HepG2 (cell line): ENCODE measurements at regions not wholly inside any gene's neighbourhood (a gene's known extent, or its start where the extent isn't known, plus 50 kb on each side); places are given as distances from the start of the nearest gene placed in this dataset.

Experiments used
- ATF6 ChIP-seq: sonication (generic); formaldehyde crosslinking; conservative IDR thresholded peaks from 2 replicates; pipeline ENCODE4 v1.4.0; 2020; ENCODE audit warnings: missing genetic modification reagents
- CCAR2 ChIP-seq: fragments of 200-400 bp; formaldehyde crosslinking; optimal IDR thresholded peaks from 2 replicates; pipeline ENCODE3; 2018; ENCODE audit warnings: low read depth, mild to moderate bottlenecking, low read length, moderate library complexity
- CREB1 ChIP-seq, 2 experiments: fragments of 450-650 bp in 1 of 2; IDR thresholded peaks; 2 replicates each; pipeline ENCODE4 v1.6.1; 2016 to 2017; ENCODE audit warnings: control low read depth in 1 of 2, mild to moderate bottlenecking in 1 of 2, missing compliant biosample characterization in 1 of 2, missing genetic modification characterization in 1 of 2
- EZH2 ChIP-seq: conservative IDR thresholded peaks from 2 replicates; pipeline ENCODE4 v1.6.1; 2012; ENCODE audit warnings: mild to moderate bottlenecking, low read depth, low read length, moderate library complexity
- FOXA1 ChIP-seq, 2 experiments: fragments of 450-650 bp in 1 of 2; sonication (generic) in 1 of 2; formaldehyde crosslinking in 1 of 2; IDR thresholded peaks; 2 replicates each; pipeline versions ENCODE4 v1.4.0 to v1.6.1; 2016 to 2020; ENCODE audit warnings: missing genetic modification reagents in 1 of 2
- SMC3 ChIP-seq: IDR thresholded peaks from 2 replicates; pipeline ENCODE4 v1.6.1; 2011; ENCODE audit warnings: low read length, improper control_type of control experiment
- TCF12 ChIP-seq, 2 experiments: fragments of 450-650 bp in 1 of 2; sonication (generic) in 1 of 2; formaldehyde crosslinking in 1 of 2; IDR thresholded peaks; 2 replicates each; pipeline versions ENCODE4 v1.6.1 to v1.8.0; 2017 to 2022; ENCODE audit warnings: antibody characterized with exemption in 1 of 2, mild to moderate bottlenecking in 1 of 2, missing genetic modification reagents in 1 of 2, moderate library complexity in 1 of 2
- ZBTB42 ChIP-seq: sonication (generic); formaldehyde crosslinking; IDR thresholded peaks from 2 replicates; pipeline ENCODE4 v1.5.0; 2020; ENCODE audit warnings: mild to moderate bottlenecking, missing genetic modification reagents

- TF ChIP-seq CCAR2 (no peak), ZBTB42 (no peak), ATF6 (no peak), SMC3 (no peak), EZH2 (no peak), CREB1 (IDR thresholded peaks at IDR 0.05) (no peak), CREB1 (CRISPR knock-in tag; IDR thresholded peaks at IDR 0.05) (no peak), FOXA1 (IDR thresholded peaks at IDR 0.05) (no peak), FOXA1 (CRISPR knock-in tag; IDR thresholded peaks at IDR 0.05) (no peak), TCF12 (IDR thresholded peaks at IDR 0.05) (no peak), TCF12 (CRISPR knock-in tag; IDR thresholded peaks at IDR 0.05) (no peak)
Measured at GRCh38 chr6:15790116-15790515, 127.3 kb upstream of the DTNBP1 start.
